Neural progenitor cell (in vitro differentiated cells): ENCODE measurements at regions not wholly inside any gene's neighbourhood (a gene's known extent, or its start where the extent isn't known, plus 50 kb on each side); places are given as distances from the start of the nearest gene placed in this dataset.

Experiments used
- CTCF ChIP-seq: fragments of 200-600 bp; sonication (generic); IDR thresholded peaks from 2 replicates; pipeline ENCODE4 v1.5.1; 2017; ENCODE audit warnings: antibody characterized with exemption, mild to moderate bottlenecking
- EZH2 ChIP-seq: fragments of 200-600 bp; sonication (generic); IDR thresholded peaks from 2 replicates; pipeline ENCODE4 v1.6.1; 2017; ENCODE audit warnings: antibody characterized with exemption, mild to moderate bottlenecking, moderate library complexity

GRCh38 chr16:51061328-51061727, 89.7 kb downstream of the SALL1 start:
- TF ChIP-seq CTCF (no peak), EZH2 (no peak)
